Hypothalamus (tissue), 51 donors: ENCODE measurements at regions not wholly inside any gene's neighbourhood (a gene's known extent, or its start where the extent isn't known, plus 50 kb on each side); places are given as distances from the start of the nearest gene placed in this dataset.
"Not testable (repeated sequence)": the region's sequence is repeated elsewhere in the genome, so short reads cannot be mapped to it uniquely, and the experiment has no call there.

Source experiments
- DNase-seq, 51 donors: peaks; one replicate each; lab custom pipeline; 2025; lab: John Stamatoyannopoulos, UW

- DNase-seq: no peak
These were observed 1219.1 kb downstream of the UQCRFS1 start for GRCh38 chr19:27993619-27994570.

GRCh38 chr19:27986299-27986698 lies 1226.7 kb downstream of the UQCRFS1 start:
- DNase-seq: no peak

GRCh38 chr19:27975419-27976005 lies 1237.4 kb downstream of the UQCRFS1 start:
- no peak for DNase-seq

GRCh38 chr19:27974082-27974513 lies 1238.9 kb downstream of the UQCRFS1 start:
- DNase-seq: peak in 30 of 51 donors; percentile 1 to 56 (median 18)

- no peak for DNase-seq
These were observed 1240.5 kb downstream of the UQCRFS1 start for GRCh38 chr19:27972291-27973040.

- no peak for DNase-seq
These were observed 1241.1 kb downstream of the UQCRFS1 start for GRCh38 chr19:27971869-27972268.

- DNase-seq: no peak
These were observed 1241.9 kb downstream of the UQCRFS1 start for GRCh38 chr19:27971071-27971470.

GRCh38 chr19:27966390-27966816 lies 1246.5 kb downstream of the UQCRFS1 start:
- DNase-seq: no peak

GRCh38 chr19:27964185-27964584 lies 1248.8 kb downstream of the UQCRFS1 start:
- DNase-seq: no peak

- DNase-seq: no peak
These were observed 1250.7 kb downstream of the UQCRFS1 start for GRCh38 chr19:27962264-27962663.

- DNase-seq: no peak
These were observed 1257.2 kb downstream of the UQCRFS1 start for GRCh38 chr19:27955485-27956480.

GRCh38 chr19:27942607-27943006 lies 1270.3 kb downstream of the UQCRFS1 start:
- not testable (repeated sequence) for DNase-seq

- DNase-seq: no peak
These were observed 1276.8 kb downstream of the UQCRFS1 start for GRCh38 chr19:27936139-27936538.

GRCh38 chr19:27935669-27936068 lies 1277.3 kb downstream of the UQCRFS1 start:
- no peak for DNase-seq

- DNase-seq: no peak
These were observed 1283.6 kb downstream of the UQCRFS1 start for GRCh38 chr19:27929399-27929798.

GRCh38 chr19:27925202-27925601 lies 1287.7 kb downstream of the UQCRFS1 start:
- DNase-seq: no peak

- no peak for DNase-seq
These were observed 1290.0 kb downstream of the UQCRFS1 start for GRCh38 chr19:27922970-27923369.

- DNase-seq: no peak
These were observed 1292.2 kb downstream of the UQCRFS1 start for GRCh38 chr19:27920774-27921173.

GRCh38 chr19:27918818-27919217 lies 1294.1 kb downstream of the UQCRFS1 start:
- DNase-seq: no peak
